ENCODE measurements at regions not wholly inside any gene's neighbourhood (a gene's known extent, or its start where the extent isn't known, plus 50 kb on each side); places are given as distances from the start of the nearest gene placed in this dataset.

DNA sequence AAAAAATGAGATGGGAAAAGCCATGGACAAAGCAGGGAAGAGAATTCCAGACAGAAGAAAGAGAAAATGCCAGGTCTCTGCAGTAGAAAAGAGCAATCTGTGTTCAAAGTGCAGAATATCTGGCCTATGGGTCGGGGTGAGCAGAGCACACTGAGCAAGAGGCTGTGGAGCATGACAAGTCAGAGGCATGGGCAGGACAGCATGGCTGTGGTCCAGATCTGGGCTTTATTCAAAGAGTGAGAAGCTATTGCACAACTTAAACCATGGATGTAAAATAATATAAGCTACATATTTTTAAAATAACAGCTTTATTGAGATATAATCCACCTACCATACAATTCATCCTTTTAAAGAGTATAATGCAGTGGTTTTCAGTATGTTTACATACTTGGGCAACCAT lies 133.1 kb upstream of the SPDL1 start:
- TF ChIP-seq POLR2A (IDR thresholded peaks at IDR 0.05): no peak
- TF ChIP-seq, protein P1, sequence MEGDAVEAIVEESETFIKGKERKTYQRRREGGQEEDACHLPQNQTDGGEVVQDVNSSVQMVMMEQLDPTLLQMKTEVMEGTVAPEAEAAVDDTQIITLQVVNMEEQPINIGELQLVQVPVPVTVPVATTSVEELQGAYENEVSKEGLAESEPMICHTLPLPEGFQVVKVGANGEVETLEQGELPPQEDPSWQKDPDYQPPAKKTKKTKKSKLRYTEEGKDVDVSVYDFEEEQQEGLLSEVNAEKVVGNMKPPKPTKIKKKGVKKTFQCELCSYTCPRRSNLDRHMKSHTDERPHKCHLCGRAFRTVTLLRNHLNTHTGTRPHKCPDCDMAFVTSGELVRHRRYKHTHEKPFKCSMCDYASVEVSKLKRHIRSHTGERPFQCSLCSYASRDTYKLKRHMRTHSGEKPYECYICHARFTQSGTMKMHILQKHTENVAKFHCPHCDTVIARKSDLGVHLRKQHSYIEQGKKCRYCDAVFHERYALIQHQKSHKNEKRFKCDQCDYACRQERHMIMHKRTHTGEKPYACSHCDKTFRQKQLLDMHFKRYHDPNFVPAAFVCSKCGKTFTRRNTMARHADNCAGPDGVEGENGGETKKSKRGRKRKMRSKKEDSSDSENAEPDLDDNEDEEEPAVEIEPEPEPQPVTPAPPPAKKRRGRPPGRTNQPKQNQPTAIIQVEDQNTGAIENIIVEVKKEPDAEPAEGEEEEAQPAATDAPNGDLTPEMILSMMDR (IDR thresholded peaks at IDR 0.05): no peak

All from uterus (tissue), 2 donors.